ENCODE measurements at regions not wholly inside any gene's neighbourhood (a gene's known extent, or its start where the extent isn't known, plus 50 kb on each side); places are given as distances from the start of the nearest gene placed in this dataset.
"Not testable (repeated sequence)": the region's sequence is repeated elsewhere in the genome, so short reads cannot be mapped to it uniquely, and the experiment has no call there.

DNA sequence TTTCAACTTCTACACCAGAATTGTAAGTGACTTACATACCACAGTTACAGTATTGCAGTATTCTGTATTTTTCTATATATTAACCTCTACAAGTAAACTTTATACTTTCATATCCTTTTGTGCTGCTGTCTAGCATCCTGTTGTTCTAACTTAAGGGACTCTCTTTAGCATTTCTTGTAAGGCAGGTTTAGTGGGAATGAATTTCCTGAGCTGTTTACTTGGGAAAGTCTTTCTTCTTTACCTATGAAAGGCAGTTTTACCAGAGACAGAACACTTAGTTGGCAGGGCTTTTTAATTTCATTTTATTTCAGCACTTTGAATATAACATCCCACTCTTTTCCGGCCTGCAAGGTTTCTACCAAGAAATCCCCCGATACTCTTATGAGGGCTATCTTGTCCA is 75.8 kb upstream of the WAC start:
- Histone ChIP-seq H2AFZ (ENCODE audit: insufficient read depth, low read depth, low read length, poor library complexity, severe bottlenecking) (no peak overlapping the region), H3K9ac (ENCODE audit: insufficient read depth, low read length, poor library complexity, severe bottlenecking) (no peak overlapping the region), H3K4me1 (ENCODE audit: control insufficient read depth in 1 of 2, insufficient read depth in 2 of 2, low read length in 2 of 2) (no peaks in the 10 kb centered on the region), H3K79me2 (ENCODE audit: insufficient read depth, low read length) (no peaks in the 10 kb centered on the region), H3K27me3 (ENCODE audit: control insufficient read depth in 2 of 2, insufficient read depth in 2 of 2, low read length in 2 of 2) (no peaks in the 10 kb centered on the region), H3K27ac (ENCODE audit: low read depth in 1 of 2, low read length in 2 of 2) (no peak overlapping the region), H3K4me2 (replicated peaks; ENCODE audit: extremely low read depth, low read length, poor library complexity, severe bottlenecking) (no peak overlapping the region), H3K36me3 (replicated peaks in 1 of 2; ENCODE audit: control insufficient read depth in 1 of 2, insufficient read depth in 2 of 2, low read length in 2 of 2) (no peaks in the 10 kb centered on the region), H3K9me3 (replicated peaks in 1 of 2; ENCODE audit: control insufficient read depth in 1 of 2, insufficient read depth in 1 of 2, low read length in 2 of 2) (no peaks in the 10 kb centered on the region), H3K4me3 (replicated peaks in 1 of 3; ENCODE audit: low read depth in 2 of 3, low read length in 3 of 3) (no peak overlapping the region), H4K20me1 (ENCODE audit: insufficient read depth, low read length) (no peaks in the 10 kb centered on the region)
- H3K27ac Mint-ChIP-seq, result no peak overlapping the region
- peaks cover 11% of the 10 kb centered on the region for H3K4me1 Mint-ChIP-seq
- intact Hi-C loops (cut with micrococcal nuclease), result no loop called here
- no peaks in the 10 kb centered on the region for H3K27me3 Mint-ChIP-seq (ENCODE audit: low read depth in 3 of 3)
- TF ChIP-seq, protein P1, sequence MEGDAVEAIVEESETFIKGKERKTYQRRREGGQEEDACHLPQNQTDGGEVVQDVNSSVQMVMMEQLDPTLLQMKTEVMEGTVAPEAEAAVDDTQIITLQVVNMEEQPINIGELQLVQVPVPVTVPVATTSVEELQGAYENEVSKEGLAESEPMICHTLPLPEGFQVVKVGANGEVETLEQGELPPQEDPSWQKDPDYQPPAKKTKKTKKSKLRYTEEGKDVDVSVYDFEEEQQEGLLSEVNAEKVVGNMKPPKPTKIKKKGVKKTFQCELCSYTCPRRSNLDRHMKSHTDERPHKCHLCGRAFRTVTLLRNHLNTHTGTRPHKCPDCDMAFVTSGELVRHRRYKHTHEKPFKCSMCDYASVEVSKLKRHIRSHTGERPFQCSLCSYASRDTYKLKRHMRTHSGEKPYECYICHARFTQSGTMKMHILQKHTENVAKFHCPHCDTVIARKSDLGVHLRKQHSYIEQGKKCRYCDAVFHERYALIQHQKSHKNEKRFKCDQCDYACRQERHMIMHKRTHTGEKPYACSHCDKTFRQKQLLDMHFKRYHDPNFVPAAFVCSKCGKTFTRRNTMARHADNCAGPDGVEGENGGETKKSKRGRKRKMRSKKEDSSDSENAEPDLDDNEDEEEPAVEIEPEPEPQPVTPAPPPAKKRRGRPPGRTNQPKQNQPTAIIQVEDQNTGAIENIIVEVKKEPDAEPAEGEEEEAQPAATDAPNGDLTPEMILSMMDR (IDR thresholded peaks at IDR 0.05), result no peak
- no CpG with 5 or more reads among the region's 2 CpGs for whole genome bisulfite sequencing (ENCODE audit: insufficient coverage)
- no peak for DNase-seq
- H3K9me3 Mint-ChIP-seq, result peaks cover 0 to 8% (median 2%) of the 10 kb centered on the region in 7 donors
- no peak overlapping the region for H3K4me3 Mint-ChIP-seq
- no peaks in the 10 kb centered on the region for H3K36me3 Mint-ChIP-seq

DNA sequence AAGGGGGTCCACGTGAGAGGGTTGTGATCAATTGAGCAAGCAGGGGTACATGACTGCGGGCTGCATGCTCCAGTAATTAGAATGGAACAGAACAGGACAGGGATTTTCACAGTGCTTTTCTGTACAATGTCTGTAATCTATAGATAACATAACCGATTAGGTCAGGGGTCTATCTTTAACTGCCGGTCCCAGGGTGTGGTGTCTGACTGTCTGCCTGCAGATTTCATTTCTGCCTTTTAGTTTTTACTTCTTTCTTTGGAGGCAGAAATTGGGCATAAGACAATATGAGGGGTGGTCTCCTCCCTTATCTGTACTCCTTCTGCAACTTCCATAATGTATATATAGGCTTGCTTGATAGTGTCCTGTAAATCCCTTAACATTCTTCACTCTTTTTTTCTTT is 75.0 kb upstream of the WAC start:
- H3K9me3 ChIP-seq (replicated peaks in 1 of 2; ENCODE audit: control insufficient read depth in 1 of 2, insufficient read depth in 1 of 2, low read length in 2 of 2); H3K27ac ChIP-seq (ENCODE audit: low read depth in 1 of 2, low read length in 2 of 2); H3K36me3 Mint-ChIP-seq; H4K20me1 ChIP-seq (ENCODE audit: insufficient read depth, low read length); H3K36me3 ChIP-seq (replicated peaks in 1 of 2; ENCODE audit: control insufficient read depth in 1 of 2, insufficient read depth in 2 of 2, low read length in 2 of 2); H3K4me3 Mint-ChIP-seq; H3K4me3 ChIP-seq (replicated peaks in 1 of 3; ENCODE audit: low read depth in 2 of 3, low read length in 3 of 3); H3K27ac Mint-ChIP-seq; H2AFZ ChIP-seq (ENCODE audit: insufficient read depth, low read depth, low read length, poor library complexity, severe bottlenecking); H3K27me3 ChIP-seq (ENCODE audit: control insufficient read depth in 2 of 2, insufficient read depth in 2 of 2, low read length in 2 of 2); H3K4me1 ChIP-seq (ENCODE audit: control insufficient read depth in 1 of 2, insufficient read depth in 2 of 2, low read length in 2 of 2); H3K4me2 ChIP-seq (replicated peaks; ENCODE audit: extremely low read depth, low read length, poor library complexity, severe bottlenecking); DNase-seq; H3K9ac ChIP-seq (ENCODE audit: insufficient read depth, low read length, poor library complexity, severe bottlenecking); intact Hi-C loops (cut with micrococcal nuclease); H3K27me3 Mint-ChIP-seq (ENCODE audit: low read depth in 3 of 3); H3K79me2 ChIP-seq (ENCODE audit: insufficient read depth, low read length); H3K9me3 Mint-ChIP-seq: not testable (repeated sequence)
- peaks cover 11% of the 10 kb centered on the region for H3K4me1 Mint-ChIP-seq
- no CpG with 5 or more reads among the region's 4 CpGs for WGBS (ENCODE audit: insufficient coverage)

Measured in CD14-positive monocyte (primary cell).